ENCODE measurements at regions not wholly inside any gene's neighbourhood (a gene's known extent, or its start where the extent isn't known, plus 50 kb on each side); places are given as distances from the start of the nearest gene placed in this dataset.
"Not testable (repeated sequence)": the region's sequence is repeated elsewhere in the genome, so short reads cannot be mapped to it uniquely, and the experiment has no call there.

- not testable (repeated sequence) for FAIRE-seq
Observed at GRCh38 chr13:22959859-22960258, 220.9 kb upstream of the SGCG start.

- FAIRE-seq, result no peak
Observed at GRCh38 chr13:22960827-22961226, 220.0 kb upstream of the SGCG start.

GRCh38 chr13:22961342-22961741, 219.4 kb upstream of the SGCG start:
- not testable (repeated sequence) for FAIRE-seq

GRCh38 chr13:22961835-22962537, 218.8 kb upstream of the SGCG start:
- no peak for FAIRE-seq

- not testable (repeated sequence) for FAIRE-seq
Observed at GRCh38 chr13:22963384-22964053, 217.3 kb upstream of the SGCG start.

- no peak for FAIRE-seq
Observed at GRCh38 chr13:22964245-22964966, 216.4 kb upstream of the SGCG start.

GRCh38 chr13:22965011-22965857, 215.5 kb upstream of the SGCG start:
- not testable (repeated sequence) for FAIRE-seq

GRCh38 chr13:22965858-22966239, 214.9 kb upstream of the SGCG start:
- FAIRE-seq, result not testable (repeated sequence)

GRCh38 chr13:22966753-22967152, 214.0 kb upstream of the SGCG start:
- not testable (repeated sequence) for FAIRE-seq

GRCh38 chr13:22967669-22968068, 213.1 kb upstream of the SGCG start:
- FAIRE-seq, result no peak

- no peak for FAIRE-seq
Observed at GRCh38 chr13:22979952-22980351, 200.8 kb upstream of the SGCG start.

- FAIRE-seq, result no peak
Observed at GRCh38 chr13:22980936-22981335, 199.8 kb upstream of the SGCG start.

- no peak for FAIRE-seq
Observed at GRCh38 chr13:22993148-22993547, 187.6 kb upstream of the SGCG start.

- FAIRE-seq, result no peak
Observed at GRCh38 chr13:23003446-23003845, 177.3 kb upstream of the SGCG start.

- FAIRE-seq, result no peak
Observed at GRCh38 chr13:23007426-23007825, 173.4 kb upstream of the SGCG start.

GRCh38 chr13:23018143-23018542, 162.6 kb upstream of the SGCG start:
- FAIRE-seq, result no peak

GRCh38 chr13:23020246-23020843, 160.4 kb upstream of the SGCG start:
- peak; percentile 91 for FAIRE-seq

- no peak for FAIRE-seq
Observed at GRCh38 chr13:23021906-23022305, 158.9 kb upstream of the SGCG start.

GRCh38 chr13:23022704-23023103, 158.1 kb upstream of the SGCG start:
- no peak for FAIRE-seq

- FAIRE-seq, result no peak
Observed at GRCh38 chr13:23025864-23026608, 154.7 kb upstream of the SGCG start.

GRCh38 chr13:23039266-23039935, 141.4 kb upstream of the SGCG start:
- no peak for FAIRE-seq
